CD4-positive, alpha-beta T cell treated with Interleukin-10 for 1 hour (primary cell): ENCODE measurements at regions not wholly inside any gene's neighbourhood (a gene's known extent, or its start where the extent isn't known, plus 50 kb on each side); places are given as distances from the start of the nearest gene placed in this dataset.

Experiments used
- DNase-seq: peaks from one replicate; pipeline ENCODE4 v3.0.0-alpha.2; 2020

GRCh38 chr12:19021646-19022045 is 107.9 kb upstream of the PLEKHA5 start:
- DNase-seq, result no peak

- DNase-seq, result no peak
These were observed 104.0 kb upstream of the PLEKHA5 start for GRCh38 chr12:19025582-19025981.

GRCh38 chr12:19026034-19026433 is 103.5 kb upstream of the PLEKHA5 start:
- no peak for DNase-seq

GRCh38 chr12:19026614-19027488 is 102.7 kb upstream of the PLEKHA5 start:
- no peak for DNase-seq

GRCh38 chr12:19030180-19030579 is 99.4 kb upstream of the PLEKHA5 start:
- no peak for DNase-seq

- DNase-seq, result no peak
These were observed 98.9 kb upstream of the PLEKHA5 start for GRCh38 chr12:19030603-19031002.

- no peak for DNase-seq
These were observed 98.5 kb upstream of the PLEKHA5 start for GRCh38 chr12:19031032-19031431.

- no peak for DNase-seq
These were observed 96.7 kb upstream of the PLEKHA5 start for GRCh38 chr12:19032826-19033225.

- DNase-seq, result no peak
These were observed 96.3 kb upstream of the PLEKHA5 start for GRCh38 chr12:19033244-19033643.

- no peak for DNase-seq
These were observed 94.6 kb upstream of the PLEKHA5 start for GRCh38 chr12:19034937-19035336.

- no peak for DNase-seq
These were observed 94.0 kb upstream of the PLEKHA5 start for GRCh38 chr12:19035536-19035935.

GRCh38 chr12:19036673-19037357 is 92.7 kb upstream of the PLEKHA5 start:
- no peak for DNase-seq

- no peak for DNase-seq
These were observed 91.3 kb upstream of the PLEKHA5 start for GRCh38 chr12:19038209-19038608.

GRCh38 chr12:19039515-19039914 is 90.0 kb upstream of the PLEKHA5 start:
- DNase-seq, result no peak

GRCh38 chr12:19042221-19042620 is 87.3 kb upstream of the PLEKHA5 start:
- no peak for DNase-seq

- DNase-seq, result no peak
These were observed 85.1 kb upstream of the PLEKHA5 start for GRCh38 chr12:19044430-19044829.

- DNase-seq, result no peak
These were observed 84.6 kb upstream of the PLEKHA5 start for GRCh38 chr12:19044891-19045290.

GRCh38 chr12:19045426-19045825 is 84.1 kb upstream of the PLEKHA5 start:
- DNase-seq, result no peak

- DNase-seq, result no peak
These were observed 80.6 kb upstream of the PLEKHA5 start for GRCh38 chr12:19048943-19049342.

GRCh38 chr12:19052689-19053088 is 76.8 kb upstream of the PLEKHA5 start:
- DNase-seq, result no peak

GRCh38 chr12:19053218-19053617 is 76.3 kb upstream of the PLEKHA5 start:
- DNase-seq, result no peak

GRCh38 chr12:19054035-19054434 is 75.5 kb upstream of the PLEKHA5 start:
- no peak for DNase-seq

- DNase-seq, result no peak
These were observed 73.9 kb upstream of the PLEKHA5 start for GRCh38 chr12:19055589-19055988.
